GM21390 (cell line): ENCODE measurements at regions not wholly inside any gene's neighbourhood (a gene's known extent, or its start where the extent isn't known, plus 50 kb on each side); places are given as distances from the start of the nearest gene placed in this dataset.

Experiments used
- ATAC-seq: cut with Tn5 transposase; IDR thresholded peaks from one replicate; pipeline ENCODE4 v1.9.1; 2021; ENCODE audit not compliant: unreplicated experiment

DNA sequence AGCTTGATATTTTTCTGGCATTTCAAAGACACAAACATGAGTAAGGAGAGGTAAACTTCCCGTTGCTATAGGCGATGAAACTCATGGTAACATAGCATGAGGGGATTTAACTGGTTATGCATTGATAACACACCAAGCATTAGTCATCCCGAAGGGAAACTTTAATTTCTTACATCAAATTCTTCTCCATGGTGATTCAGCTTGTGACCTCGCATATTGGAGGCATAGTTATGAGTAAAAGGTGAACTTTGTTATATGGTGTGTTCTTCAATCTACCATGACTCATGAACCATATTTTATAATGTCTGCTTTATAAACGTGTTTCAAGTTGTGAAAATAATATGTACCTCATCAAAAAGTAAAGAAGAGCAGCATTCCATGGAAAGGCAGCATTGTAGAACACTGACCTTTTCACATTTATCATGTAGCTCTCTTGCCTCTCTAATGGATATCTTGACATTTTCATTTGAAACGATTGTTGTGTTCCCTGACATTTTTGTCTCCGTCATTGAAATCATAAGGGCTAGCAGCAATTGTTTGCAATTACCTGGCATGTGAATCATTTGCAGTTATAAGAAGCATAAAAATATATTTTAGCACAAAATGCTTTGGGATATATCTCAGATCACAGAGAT, 491.8 kb downstream of the ANXA1 start:
- ATAC-seq = no peak

DNA sequence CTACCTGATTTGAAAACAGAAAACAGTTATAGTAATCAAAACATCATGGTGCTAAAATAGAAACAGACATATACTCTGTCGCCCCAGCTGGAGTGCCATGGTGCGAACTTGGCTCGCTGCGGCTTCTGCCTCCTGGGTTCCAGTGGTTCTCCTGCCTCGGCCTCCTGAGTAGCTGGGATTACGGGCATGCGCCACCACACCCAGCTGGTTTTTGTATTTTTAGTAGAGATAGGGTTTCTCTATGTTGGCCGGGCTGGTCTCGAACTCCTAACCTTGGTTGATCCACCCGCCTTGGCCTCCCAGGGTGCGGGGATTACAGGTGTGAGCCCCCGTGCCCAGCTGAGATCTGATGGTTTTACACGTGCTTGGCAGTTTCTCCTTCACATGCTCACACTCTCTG, 495.9 kb downstream of the ANXA1 start:
- ATAC-seq = no peak

GRCh38 chr9:73649552-73649951, 497.9 kb downstream of the ANXA1 start:
- no peak for ATAC-seq

DNA sequence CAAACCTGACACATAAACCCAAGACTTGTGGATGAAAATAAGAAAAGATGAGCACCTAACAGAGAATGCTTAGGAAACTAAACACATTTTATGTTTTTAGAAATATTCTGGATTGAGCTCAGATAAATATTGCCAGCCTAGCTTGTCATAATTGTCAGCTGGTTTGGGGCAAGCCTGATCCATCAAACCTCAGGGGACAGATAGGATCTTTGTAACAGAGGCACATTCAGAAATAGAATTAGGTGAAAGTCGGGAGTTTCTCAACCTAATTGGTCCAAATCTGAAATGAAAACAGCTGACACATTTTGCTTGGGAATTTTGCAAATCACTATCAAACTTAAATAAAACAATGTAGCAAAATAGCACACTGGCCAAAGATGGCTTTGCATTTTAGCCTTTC, 503.7 kb downstream of the ANXA1 start:
- no peak for ATAC-seq

GRCh38 chr9:73655831-73656230, 504.2 kb downstream of the ANXA1 start:
- no peak for ATAC-seq

DNA sequence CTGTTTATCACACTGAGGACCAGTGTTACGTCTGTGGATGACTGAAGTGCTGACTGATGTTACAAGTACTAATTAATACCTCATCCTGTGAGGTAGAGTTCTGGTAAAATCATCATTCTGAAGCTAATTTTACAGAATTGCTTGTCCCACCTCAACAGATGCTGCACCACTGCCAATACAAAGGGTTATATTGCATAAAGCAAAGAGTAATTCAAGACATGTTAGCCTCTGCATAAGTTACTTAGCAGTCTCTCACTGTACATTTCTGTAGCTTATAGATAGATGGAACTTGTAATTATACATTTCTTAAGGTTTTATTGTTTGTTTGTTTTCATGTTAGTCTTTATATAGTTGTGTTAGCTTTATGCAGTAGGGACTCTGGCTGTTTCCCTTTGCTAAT, 513.6 kb downstream of the ANXA1 start:
- ATAC-seq = no peak

DNA sequence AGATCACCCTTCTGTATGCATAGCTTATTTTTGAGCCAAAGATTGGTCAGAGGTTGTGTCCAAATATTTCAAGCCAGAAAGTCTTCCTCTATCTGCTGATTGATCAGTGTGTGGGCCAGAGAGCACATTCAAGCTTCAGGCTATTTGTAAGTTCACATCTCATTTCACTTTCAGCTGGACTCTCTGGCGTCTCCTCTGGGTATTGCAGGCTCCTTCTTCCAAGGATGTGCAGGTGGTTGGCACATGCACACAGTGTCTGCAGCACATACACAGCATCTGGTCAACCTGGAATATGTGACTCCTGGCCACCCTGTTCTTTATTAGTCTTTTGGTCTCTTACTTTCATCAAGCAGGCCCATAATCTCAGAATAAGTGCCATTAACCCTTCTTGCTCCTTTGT, 516.1 kb downstream of the ANXA1 start:
- ATAC-seq = no peak

DNA sequence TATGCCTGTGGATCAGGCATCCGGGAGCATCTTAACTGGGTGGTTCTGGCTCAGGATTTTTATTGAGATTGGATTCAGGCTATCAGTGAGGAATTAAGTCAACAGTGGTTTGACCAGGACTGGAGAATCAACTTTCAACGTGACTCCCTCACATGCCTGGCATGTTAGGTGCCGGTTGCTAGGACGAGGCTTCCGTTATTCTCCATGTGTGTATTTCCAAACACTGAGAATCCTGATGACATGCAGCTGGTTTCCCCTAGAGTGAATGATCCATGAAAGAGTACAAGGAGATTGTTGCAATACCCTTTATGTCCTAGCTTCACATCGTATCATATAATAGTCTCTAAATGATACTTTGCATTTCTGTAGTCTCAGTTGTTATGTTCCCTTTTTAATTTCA, 529.2 kb downstream of the ANXA1 start:
- ATAC-seq = no peak

DNA sequence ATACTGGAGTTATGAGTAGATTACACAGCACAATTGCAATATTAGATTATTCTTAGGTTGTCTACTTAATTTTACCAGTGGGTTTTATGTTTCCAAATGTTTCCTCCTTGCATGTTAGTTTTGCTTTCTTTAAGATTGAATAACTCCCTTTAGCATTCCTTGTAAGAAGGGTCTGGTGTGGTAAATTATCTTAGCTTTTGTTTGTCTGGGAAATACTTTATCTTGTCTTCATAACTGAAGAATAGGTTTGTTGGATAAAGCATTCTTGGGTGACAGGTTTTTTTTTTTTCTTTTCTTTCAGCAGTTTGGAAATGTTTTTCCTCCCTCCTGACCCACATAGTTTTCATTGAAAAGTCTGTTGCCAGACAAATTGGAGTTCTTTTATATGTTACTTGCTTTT, 531.1 kb downstream of the ANXA1 start:
- no peak for ATAC-seq

DNA sequence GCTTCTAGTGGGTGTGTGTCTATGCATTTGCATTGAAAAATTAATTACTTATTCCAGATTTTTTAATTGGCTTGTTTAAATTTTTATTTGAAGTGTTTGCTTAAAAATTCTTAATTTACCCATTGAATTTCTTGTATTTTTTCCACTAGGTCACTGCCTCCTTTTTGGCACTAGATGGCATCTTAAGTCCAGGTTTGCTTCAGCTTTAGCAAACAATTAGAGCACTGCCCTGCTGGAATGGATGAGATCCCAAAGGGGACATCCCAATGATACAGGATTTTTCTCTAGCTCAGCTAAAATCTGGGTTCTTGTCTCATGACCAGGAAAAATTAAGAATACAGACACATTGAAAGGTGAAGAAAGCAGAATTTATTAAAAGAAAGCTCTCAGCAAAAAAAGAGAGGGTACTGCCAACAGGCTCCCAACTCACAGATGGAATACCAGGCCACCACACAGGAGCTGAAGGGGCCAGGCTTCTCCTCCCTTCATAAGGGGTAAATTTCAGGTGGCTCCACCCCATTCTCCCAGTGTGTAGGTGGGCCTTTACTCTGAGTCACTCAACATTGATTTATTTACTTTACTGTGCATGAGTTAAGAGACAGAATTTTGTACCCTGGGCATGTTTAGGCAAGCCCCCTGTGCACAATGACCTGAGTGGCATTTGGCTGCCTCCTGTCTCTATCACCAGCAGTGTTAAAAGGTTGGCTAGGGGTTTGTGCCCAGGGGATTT, 532.4 kb downstream of the ANXA1 start:
- no peak for ATAC-seq

DNA sequence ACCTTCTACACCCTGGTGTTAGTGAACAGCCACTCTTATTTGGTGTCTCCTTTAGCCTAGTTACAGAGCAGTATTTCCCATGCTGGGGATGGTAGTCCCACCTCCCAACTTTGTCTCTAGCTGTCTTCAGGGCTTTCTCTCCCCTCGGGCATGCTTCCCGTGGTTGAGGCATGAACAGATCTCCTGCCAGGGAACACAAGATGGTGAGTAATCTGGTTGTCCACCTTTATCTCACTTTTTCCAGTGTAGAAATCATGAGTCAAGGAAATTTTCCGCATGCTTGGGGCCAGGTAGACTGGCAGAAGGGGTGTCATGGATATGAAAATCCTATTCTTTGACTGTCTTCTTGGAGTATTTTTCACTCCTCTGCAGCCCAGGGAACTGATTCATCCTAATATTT, 532.9 kb downstream of the ANXA1 start:
- ATAC-seq = no peak

DNA sequence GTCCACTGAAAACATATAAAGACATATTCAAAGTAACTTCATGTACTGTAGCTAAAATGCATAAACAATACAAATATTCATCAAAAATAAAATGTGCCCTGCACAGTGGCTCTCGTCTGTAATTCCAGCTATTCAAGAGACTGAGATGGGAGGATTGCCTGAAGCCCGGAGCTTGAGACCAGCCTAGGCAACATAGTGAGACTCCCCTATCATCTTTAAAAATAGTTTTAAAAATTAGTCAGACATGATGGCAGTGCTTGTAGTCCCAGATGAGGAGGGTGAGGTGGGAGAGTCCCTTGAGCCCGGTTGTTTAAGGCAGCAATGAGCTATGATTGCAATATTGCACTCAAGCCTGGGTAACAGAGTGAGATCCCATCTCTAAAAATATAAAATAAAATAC, 534.1 kb downstream of the ANXA1 start:
- ATAC-seq = no peak

DNA sequence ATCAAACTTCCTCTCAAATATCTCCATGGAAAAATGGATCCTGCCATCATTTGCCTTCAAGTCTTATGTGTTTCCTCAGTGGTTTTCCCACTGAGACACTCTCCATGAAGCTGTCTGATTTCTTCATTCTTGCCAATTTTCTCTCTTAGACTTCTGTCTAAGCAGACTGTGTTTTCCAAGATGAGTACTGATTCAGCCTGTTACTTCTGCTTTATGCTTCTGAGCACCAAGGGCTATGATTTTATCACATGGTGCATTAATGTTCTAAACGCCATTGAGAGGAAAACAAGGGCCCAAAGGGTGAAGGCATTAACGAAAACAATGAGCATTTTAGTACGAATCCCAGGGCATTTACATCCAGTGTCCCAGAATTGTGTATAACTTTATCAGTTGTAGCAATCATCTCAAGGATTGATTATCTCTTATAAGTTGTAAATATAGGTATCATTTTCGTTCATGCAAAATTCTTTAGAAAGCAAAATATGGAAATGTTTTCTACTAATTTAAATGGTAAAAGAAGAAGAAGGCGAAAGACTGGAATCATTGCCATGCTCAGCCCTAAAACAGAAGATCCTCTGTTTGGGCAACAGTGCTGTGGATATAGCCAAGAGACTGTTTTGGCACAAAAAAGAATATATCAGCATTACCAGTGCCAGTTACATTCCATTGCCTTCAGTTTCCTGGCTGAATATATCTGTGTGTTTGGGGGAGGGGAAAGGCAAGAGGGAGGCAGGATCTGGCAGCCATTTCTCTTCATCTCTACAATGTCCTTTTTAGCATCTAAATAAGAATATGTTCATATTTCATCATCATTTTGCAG, 537.6 kb downstream of the ANXA1 start:
- no peak for ATAC-seq

DNA sequence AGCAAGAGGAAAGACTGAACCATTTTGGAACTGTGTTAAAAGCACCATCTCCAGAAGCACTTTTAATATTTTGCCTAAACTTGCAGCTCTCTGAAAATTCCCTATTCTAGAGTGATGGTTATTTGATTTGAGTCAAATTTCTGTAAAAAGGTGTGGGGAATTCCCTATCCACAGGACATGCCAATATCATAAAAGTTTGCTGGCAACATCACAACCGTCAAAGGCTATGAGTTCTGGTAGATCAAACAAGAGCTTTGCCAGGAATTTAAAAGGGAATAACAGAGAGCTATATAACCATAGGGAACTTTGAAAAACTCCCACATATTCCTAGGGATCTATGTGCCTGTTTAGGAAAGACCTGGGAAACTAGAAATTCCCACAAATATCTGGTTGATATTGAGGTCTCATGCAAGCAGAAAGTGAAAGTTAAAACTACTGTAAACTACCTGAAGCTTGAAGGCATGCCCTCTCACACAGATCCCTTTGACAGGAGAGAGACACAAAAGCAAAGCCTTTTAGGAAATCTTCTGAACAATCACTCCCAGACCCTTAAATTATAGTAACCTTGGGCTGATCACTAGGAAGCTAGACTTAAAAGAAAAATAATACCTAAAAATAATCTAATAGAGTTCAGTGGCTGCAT, 549.9 kb downstream of the ANXA1 start:
- no peak for ATAC-seq

DNA sequence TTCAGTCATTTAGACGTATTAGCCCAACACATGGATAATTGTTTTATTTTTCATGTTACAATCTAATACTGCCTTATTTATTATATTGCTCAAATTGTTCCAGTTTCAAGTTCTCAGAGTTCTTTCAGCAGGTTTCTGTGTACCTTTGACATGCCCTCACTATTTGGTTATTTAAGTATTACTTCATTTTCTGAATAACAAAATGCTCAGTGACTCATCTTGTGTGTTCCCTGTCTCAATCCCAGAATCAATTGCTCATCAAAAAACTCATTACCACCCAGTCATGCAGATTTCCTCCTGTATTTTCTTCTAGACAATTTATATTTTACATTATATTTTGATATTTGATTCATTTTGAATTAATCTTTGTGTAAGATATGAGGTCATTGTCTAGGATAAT, 562.6 kb downstream of the ANXA1 start:
- ATAC-seq = no peak

GRCh38 chr9:73715591-73715990, 563.9 kb downstream of the ANXA1 start:
- no peak for ATAC-seq

DNA sequence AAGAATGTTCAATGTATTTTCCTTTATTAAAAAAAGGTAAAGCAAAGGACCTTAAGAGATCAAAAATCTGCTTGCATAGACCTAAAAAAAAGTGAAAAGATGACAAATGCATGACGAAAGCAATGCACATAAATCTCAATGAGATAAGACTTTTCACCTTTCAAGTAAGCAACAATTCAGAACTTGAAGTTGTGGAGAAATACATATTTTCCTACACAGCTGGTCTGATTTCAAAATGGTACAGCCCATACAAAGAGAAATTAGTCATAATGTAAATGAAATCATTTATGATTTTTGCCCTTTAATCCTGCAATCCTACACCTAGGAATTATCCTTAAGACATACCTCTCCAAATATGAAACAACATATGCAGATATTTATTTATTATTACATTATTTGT, 568.0 kb downstream of the ANXA1 start:
- ATAC-seq = no peak

GRCh38 chr9:73720601-73721000, 568.9 kb downstream of the ANXA1 start:
- ATAC-seq = no peak

DNA sequence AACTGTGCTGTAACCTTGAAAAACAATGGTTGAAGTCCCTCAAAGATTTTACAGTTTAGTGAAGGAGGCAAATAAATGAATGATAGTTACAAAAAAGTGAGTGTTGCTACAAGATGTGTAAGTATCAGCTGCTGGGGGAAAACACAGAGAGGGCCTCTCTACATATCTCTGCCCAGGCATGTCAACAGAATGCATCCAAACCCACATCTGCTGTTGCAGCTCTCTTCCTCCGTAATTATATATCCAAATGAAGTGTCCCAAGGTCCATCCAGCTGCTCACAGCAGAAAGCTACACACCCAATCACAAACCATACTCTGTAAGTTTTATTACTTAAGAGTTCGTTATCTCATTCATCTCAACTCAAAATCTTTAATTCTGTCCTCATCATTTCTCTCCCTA, 584.6 kb downstream of the ANXA1 start:
- ATAC-seq = no peak

GRCh38 chr9:73738741-73739530, 587.3 kb downstream of the ANXA1 start:
- no peak for ATAC-seq

GRCh38 chr9:73741316-73741715, 589.7 kb downstream of the ANXA1 start:
- no peak for ATAC-seq
